ENCODE measurements at regions not wholly inside any gene's neighbourhood (a gene's known extent, or its start where the extent isn't known, plus 50 kb on each side); places are given as distances from the start of the nearest gene placed in this dataset.

DNA sequence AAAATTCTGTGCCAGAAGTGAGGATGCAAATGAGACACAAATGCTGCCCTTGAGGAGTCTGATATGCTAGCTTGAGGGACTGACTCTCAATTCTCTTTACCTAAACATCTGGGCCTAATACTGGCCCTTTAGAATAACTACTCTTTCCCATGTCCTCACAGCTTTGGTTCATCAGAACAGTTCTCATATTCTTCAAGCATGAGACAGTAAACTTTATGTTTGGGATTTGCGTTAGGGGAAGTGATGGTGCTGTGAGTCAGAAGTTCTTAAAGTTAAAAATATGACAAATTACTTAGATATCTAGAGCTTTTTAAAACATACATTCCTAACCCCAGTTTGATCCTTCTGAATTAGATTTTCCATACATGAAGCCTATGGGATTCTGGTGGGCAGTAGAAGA, 665.0 kb upstream of the RGMB start:
- no peak for TF ChIP-seq EZH2 (IDR thresholded peaks at IDR 0.05; ENCODE audit: borderline replicate concordance, low read length)
- TF ChIP-seq, protein P1, sequence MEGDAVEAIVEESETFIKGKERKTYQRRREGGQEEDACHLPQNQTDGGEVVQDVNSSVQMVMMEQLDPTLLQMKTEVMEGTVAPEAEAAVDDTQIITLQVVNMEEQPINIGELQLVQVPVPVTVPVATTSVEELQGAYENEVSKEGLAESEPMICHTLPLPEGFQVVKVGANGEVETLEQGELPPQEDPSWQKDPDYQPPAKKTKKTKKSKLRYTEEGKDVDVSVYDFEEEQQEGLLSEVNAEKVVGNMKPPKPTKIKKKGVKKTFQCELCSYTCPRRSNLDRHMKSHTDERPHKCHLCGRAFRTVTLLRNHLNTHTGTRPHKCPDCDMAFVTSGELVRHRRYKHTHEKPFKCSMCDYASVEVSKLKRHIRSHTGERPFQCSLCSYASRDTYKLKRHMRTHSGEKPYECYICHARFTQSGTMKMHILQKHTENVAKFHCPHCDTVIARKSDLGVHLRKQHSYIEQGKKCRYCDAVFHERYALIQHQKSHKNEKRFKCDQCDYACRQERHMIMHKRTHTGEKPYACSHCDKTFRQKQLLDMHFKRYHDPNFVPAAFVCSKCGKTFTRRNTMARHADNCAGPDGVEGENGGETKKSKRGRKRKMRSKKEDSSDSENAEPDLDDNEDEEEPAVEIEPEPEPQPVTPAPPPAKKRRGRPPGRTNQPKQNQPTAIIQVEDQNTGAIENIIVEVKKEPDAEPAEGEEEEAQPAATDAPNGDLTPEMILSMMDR (IDR thresholded peaks at IDR 0.05; ENCODE audit: low read length) = no peak
- H3K9me2 ChIP-seq (ENCODE audit: low read depth, low read length) = no peaks in the 10 kb centered on the region
- no peaks in the 10 kb centered on the region for H3K27me3 ChIP-seq (ENCODE audit: insufficient read depth, low read length)
- no peaks in the 10 kb centered on the region for H3K79me2 ChIP-seq (ENCODE audit: insufficient read depth, low read length)
- H3K4me3 ChIP-seq (ENCODE audit: low read depth, low read length, poor library complexity, severe bottlenecking) = no peak overlapping the region
- no peaks in the 10 kb centered on the region for H3K36me3 ChIP-seq (ENCODE audit: insufficient read depth, low read length)
- no peak overlapping the region for H3K4me2 ChIP-seq (ENCODE audit: low read length)
- no peaks in the 10 kb centered on the region for H4K20me1 ChIP-seq (ENCODE audit: insufficient read depth, low read length)
- H3K9ac ChIP-seq (ENCODE audit: low read length) = no peak overlapping the region
- no peak overlapping the region for H3K27ac ChIP-seq (ENCODE audit: low read depth, low read length, poor library complexity, severe bottlenecking)
- H3F3A ChIP-seq (ENCODE audit: insufficient read depth, low read length) = no peaks in the 10 kb centered on the region
- no peaks in the 10 kb centered on the region for H3K4me1 ChIP-seq (ENCODE audit: insufficient read depth, low read length, severe bottlenecking)
- no peak overlapping the region for H2AFZ ChIP-seq (ENCODE audit: low read length)
- no peaks in the 10 kb centered on the region for H3K9me3 ChIP-seq (ENCODE audit: low read length)

GRCh38 chr5:98109561-98110006, 663.9 kb upstream of the RGMB start:
- H3K9me3 ChIP-seq (ENCODE audit: low read length) = no peaks in the 10 kb centered on the region
- H4K20me1 ChIP-seq (ENCODE audit: insufficient read depth, low read length) = no peaks in the 10 kb centered on the region
- H3K27me3 ChIP-seq (ENCODE audit: insufficient read depth, low read length) = no peaks in the 10 kb centered on the region
- H3K4me2 ChIP-seq (ENCODE audit: low read length) = no peak overlapping the region
- no peak overlapping the region for H3K27ac ChIP-seq (ENCODE audit: low read depth, low read length, poor library complexity, severe bottlenecking)
- no peak overlapping the region for H2AFZ ChIP-seq (ENCODE audit: low read length)
- no peak for TF ChIP-seq EZH2 (IDR thresholded peaks at IDR 0.05; ENCODE audit: borderline replicate concordance, low read length)
- TF ChIP-seq, protein P1 (IDR thresholded peaks at IDR 0.05; ENCODE audit: low read length) = no peak
- no peak overlapping the region for H3K4me3 ChIP-seq (ENCODE audit: low read depth, low read length, poor library complexity, severe bottlenecking)
- no peaks in the 10 kb centered on the region for H3K4me1 ChIP-seq (ENCODE audit: insufficient read depth, low read length, severe bottlenecking)
- no peaks in the 10 kb centered on the region for H3F3A ChIP-seq (ENCODE audit: insufficient read depth, low read length)
- H3K9ac ChIP-seq (ENCODE audit: low read length) = no peak overlapping the region
- H3K36me3 ChIP-seq (ENCODE audit: insufficient read depth, low read length) = no peaks in the 10 kb centered on the region
- H3K9me2 ChIP-seq (ENCODE audit: low read depth, low read length) = no peaks in the 10 kb centered on the region
- no peaks in the 10 kb centered on the region for H3K79me2 ChIP-seq (ENCODE audit: insufficient read depth, low read length)

- H3K9ac ChIP-seq (ENCODE audit: low read length) = no peak overlapping the region
- H4K20me1 ChIP-seq (ENCODE audit: insufficient read depth, low read length) = no peaks in the 10 kb centered on the region
- H3K4me3 ChIP-seq (ENCODE audit: low read depth, low read length, poor library complexity, severe bottlenecking) = no peak overlapping the region
- no peak overlapping the region for H3K4me2 ChIP-seq (ENCODE audit: low read length)
- no peak for TF ChIP-seq EZH2 (IDR thresholded peaks at IDR 0.05; ENCODE audit: borderline replicate concordance, low read length)
- TF ChIP-seq, protein P1 (IDR thresholded peaks at IDR 0.05; ENCODE audit: low read length) = no peak
- no peaks in the 10 kb centered on the region for H3K36me3 ChIP-seq (ENCODE audit: insufficient read depth, low read length)
- H3K27ac ChIP-seq (ENCODE audit: low read depth, low read length, poor library complexity, severe bottlenecking) = no peak overlapping the region
- no peaks in the 10 kb centered on the region for H3K9me2 ChIP-seq (ENCODE audit: low read depth, low read length)
- no peaks in the 10 kb centered on the region for H3K9me3 ChIP-seq (ENCODE audit: low read length)
- H3K79me2 ChIP-seq (ENCODE audit: insufficient read depth, low read length) = no peaks in the 10 kb centered on the region
- no peaks in the 10 kb centered on the region for H3K4me1 ChIP-seq (ENCODE audit: insufficient read depth, low read length, severe bottlenecking)
- H3F3A ChIP-seq (ENCODE audit: insufficient read depth, low read length) = no peaks in the 10 kb centered on the region
- H2AFZ ChIP-seq (ENCODE audit: low read length) = no peak overlapping the region
- H3K27me3 ChIP-seq (ENCODE audit: insufficient read depth, low read length) = no peaks in the 10 kb centered on the region
Measured at GRCh38 chr5:98110282-98110691, 663.2 kb upstream of the RGMB start.

Measured in OCI-LY1 (cell line).